DOHH2 (cell line): ENCODE measurements at regions not wholly inside any gene's neighbourhood (a gene's known extent, or its start where the extent isn't known, plus 50 kb on each side); places are given as distances from the start of the nearest gene placed in this dataset.
"Not testable (repeated sequence)": the region's sequence is repeated elsewhere in the genome, so short reads cannot be mapped to it uniquely, and the experiment has no call there.

Source experiments
- CTCF ChIP-seq: fragments of 200-600 bp; sonication (generic); IDR thresholded peaks from one replicate; pipeline ENCODE4 v1.5.1; 2014; ENCODE audit warnings: antibody characterized with exemption, mild to moderate bottlenecking, low read depth, low read length; ENCODE audit not compliant: poor library complexity, severe bottlenecking
- EZH2phosphoT487 ChIP-seq: fragments of 200-600 bp; sonication (generic); IDR thresholded peaks from 2 replicates; pipeline ENCODE4 v1.6.1; 2017; ENCODE audit warnings: borderline replicate concordance, mild to moderate bottlenecking, antibody characterized with exemption, low read length, moderate library complexity, mixed read lengths

- TF ChIP-seq CTCF, EZH2phosphoT487: not testable (repeated sequence)
Measured at GRCh38 chr14:71435641-71436040, 496.6 kb upstream of the RGS6 start.
